Eye (tissue), 1 donor: ENCODE measurements at regions not wholly inside any gene's neighbourhood (a gene's known extent, or its start where the extent isn't known, plus 50 kb on each side); places are given as distances from the start of the nearest gene placed in this dataset.
"Not testable (repeated sequence)": the region's sequence is repeated elsewhere in the genome, so short reads cannot be mapped to it uniquely, and the experiment has no call there.

ENCODE experiments used
- DNase-seq: peaks from one replicate; pipeline ENCODE4 v3.0.0-alpha.2; 2015

GRCh38 chr5:85896514-85896913 is 721.2 kb upstream of the COX7C start:
- no peak for DNase-seq

- DNase-seq = no peak
Measured at GRCh38 chr5:85906460-85906859, 711.3 kb upstream of the COX7C start.

- DNase-seq = no peak
Measured at GRCh38 chr5:85910335-85910734, 707.4 kb upstream of the COX7C start.

- no peak for DNase-seq
Measured at GRCh38 chr5:85920984-85921383, 696.8 kb upstream of the COX7C start.

- DNase-seq = no peak
Measured at GRCh38 chr5:85921590-85921989, 696.2 kb upstream of the COX7C start.

GRCh38 chr5:85927632-85928031 is 690.1 kb upstream of the COX7C start:
- no peak for DNase-seq

DNA sequence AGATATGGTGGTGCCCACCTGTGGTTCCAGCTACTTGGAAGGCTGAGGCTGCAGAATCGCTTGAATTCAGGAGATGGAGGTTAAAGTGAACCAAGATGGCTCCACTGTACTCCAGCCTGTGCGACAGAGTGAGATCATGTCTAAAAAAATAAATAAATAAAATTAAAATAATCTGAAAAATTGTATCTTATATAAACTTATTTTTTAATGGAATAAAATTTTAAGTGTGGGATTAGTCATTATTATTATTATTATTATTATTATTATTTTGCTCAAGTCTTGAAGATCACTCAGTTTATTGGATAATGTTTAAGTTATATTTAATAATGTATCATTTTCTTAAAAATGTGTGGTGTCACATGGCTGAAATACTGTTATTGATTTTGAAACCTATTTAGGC is 688.0 kb upstream of the COX7C start:
- no peak for DNase-seq

DNA sequence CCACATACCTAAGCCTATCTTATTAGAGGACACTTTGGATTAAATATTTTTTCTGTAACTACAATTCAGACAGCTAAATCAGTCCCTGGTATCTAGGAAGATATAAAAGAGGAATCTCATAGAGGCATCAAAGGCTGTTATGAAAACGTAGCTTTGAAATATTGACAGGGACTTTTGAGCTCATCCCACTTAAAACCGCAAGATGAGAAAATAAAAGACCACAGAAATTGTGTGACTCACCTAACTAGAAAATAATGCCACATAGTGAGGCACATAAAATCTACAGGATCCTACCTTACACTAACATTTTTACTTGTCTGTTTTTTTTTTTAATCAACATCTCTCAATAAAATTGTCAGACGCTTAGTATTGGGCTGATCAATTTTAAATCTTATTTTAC is 686.5 kb upstream of the COX7C start:
- DNase-seq = no peak

DNA sequence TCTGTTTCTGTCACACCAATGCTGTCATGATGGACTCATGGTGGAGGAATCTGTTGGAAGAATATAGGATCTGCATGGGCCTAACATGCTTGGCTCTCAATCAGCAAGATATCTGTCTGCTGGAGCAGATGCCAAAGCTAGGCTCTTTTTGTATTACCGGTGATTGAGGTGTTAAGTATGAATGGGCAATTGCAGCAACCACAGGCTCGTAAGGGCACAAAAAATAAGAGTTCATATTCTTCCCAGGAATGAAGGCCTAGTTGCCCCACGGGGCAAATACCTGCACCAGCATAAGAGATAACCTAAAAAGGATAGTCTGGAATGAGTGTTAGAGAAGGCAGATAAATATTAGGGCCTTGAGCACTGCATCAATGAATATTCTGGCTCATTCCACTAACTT is 679.5 kb upstream of the COX7C start:
- DNase-seq = no peak

GRCh38 chr5:85951707-85952210 is 666.0 kb upstream of the COX7C start:
- DNase-seq = no peak

DNA sequence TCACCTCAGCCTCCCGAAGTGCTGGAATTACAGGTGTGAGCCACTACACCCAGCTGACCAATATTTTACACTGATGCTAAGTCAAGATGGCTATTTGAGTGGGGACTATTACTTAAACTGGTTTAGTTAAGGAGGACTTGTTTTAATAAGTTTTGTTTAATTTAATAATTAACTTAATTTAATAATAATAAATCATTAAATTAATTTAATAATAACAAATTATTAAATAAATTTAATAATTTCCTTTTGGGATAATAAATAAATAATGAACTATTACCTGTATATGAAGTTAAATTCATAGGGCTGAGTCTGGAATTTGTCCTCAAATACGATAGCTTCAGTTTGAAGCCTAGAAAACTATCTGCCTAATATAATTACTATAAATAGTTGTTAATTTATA is 665.1 kb upstream of the COX7C start:
- no peak for DNase-seq

- no peak for DNase-seq
Measured at GRCh38 chr5:85967681-85968080, 650.1 kb upstream of the COX7C start.

- DNase-seq = no peak
Measured at GRCh38 chr5:85972539-85972938, 645.2 kb upstream of the COX7C start.

- no peak for DNase-seq
Measured at GRCh38 chr5:85985167-85985566, 632.6 kb upstream of the COX7C start.

DNA sequence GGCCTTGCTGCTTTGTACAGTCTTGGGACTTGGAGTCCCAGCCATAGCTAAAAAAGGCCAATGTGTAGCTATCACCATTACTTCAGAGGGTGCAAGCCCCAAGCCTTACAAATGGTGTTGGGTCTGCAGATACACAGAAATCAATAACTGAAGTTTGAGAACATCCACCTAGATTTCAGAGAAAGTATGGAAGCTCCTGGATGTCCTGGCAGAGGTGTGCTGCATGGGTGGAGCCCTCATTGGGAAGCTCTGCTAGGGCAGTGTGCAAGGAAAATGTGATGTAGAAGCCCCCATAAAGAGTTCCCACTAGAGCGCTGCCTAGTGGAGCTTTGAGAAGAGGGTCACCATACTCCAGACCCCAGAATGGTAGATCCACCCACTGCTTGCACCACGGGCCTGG is 626.7 kb upstream of the COX7C start:
- DNase-seq = no peak

DNA sequence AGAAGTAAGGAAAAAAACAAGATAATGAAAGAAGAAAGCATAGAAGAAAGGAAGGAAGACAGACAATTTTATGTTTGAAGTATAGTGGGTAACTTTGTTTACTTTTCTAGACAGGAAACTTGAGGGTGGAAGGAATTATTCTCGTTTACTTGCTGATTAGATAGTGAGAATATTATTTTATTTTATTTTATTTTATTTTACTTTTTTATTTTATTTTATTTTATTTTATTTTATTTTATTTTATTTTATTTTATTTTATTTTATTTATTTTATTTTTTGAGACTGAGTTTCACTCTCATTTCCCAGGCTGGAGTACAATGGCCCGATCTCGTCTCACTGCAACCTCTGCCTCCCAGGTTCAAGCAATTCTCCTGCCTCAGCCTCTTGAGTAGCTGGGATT is 623.1 kb upstream of the COX7C start:
- not testable (repeated sequence) for DNase-seq

GRCh38 chr5:85998656-85999055 is 619.1 kb upstream of the COX7C start:
- no peak for DNase-seq

GRCh38 chr5:86008293-86008692 is 609.4 kb upstream of the COX7C start:
- no peak for DNase-seq

DNA sequence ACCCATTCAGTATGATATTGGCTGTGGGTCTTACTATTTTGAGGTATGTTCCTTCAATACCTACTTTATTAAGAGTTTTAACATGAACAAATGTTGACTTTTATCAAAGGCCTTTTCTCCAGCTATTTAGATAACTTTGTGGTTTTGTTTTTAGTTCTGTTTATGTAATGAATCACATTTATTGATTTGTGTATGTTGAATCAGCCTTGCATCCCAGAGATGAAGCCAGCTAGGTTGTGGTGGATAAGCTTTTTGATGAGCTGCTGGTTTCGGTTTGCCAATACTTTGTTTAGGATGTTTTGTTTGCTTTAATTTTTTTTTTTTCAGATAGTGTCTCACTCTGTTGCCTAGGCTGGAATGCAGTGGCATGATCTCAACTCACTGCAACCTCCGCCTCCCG is 609.0 kb upstream of the COX7C start:
- DNase-seq = no peak

DNA sequence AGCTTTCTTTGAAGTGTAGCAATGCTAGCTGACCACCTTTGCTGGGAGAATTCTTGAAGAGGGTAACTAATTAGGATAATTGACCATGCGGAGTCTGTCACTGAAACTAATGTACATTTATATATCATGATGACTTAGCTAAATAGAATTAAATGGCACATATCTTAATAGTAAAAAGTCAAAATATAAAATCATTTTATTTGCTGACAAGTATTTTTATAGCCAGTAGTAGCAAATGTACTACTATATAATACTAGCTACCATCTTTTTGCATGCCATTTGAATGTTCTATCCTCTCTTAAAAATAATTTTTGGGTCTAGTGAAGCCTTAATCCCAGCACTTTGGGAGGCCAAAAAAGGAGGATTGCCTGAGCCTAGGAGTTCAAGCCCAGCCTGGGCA is 605.8 kb upstream of the COX7C start:
- no peak for DNase-seq

DNA sequence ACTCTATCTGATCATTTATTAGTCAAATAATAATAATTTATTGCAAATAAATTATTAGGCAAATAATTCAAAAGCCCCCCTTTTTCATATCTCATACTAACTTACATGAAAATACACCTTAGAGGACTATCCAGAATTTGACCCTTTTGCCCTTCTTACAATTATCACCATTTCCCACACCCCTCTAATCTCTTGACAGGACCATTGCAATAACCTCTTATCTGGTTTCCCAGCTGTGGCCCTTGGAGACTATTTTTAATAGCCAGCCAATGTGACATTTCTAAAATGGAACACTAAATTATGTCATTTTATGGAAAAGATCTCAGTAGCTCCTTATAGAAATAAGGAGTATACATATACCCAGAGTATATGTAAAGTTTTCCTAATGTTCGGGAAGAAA is 588.4 kb upstream of the COX7C start:
- no peak for DNase-seq

GRCh38 chr5:86030753-86031152 is 587.0 kb upstream of the COX7C start:
- no peak for DNase-seq

- DNase-seq = no peak
Measured at GRCh38 chr5:86038566-86038965, 579.2 kb upstream of the COX7C start.

- DNase-seq = no peak
Measured at GRCh38 chr5:86039351-86039750, 578.4 kb upstream of the COX7C start.

- no peak for DNase-seq
Measured at GRCh38 chr5:86070719-86071118, 547.0 kb upstream of the COX7C start.

GRCh38 chr5:86074297-86074696 is 543.4 kb upstream of the COX7C start:
- no peak for DNase-seq
